Pulmonary artery endothelial cell (primary cell): ENCODE measurements at regions not wholly inside any gene's neighbourhood (a gene's known extent, or its start where the extent isn't known, plus 50 kb on each side); places are given as distances from the start of the nearest gene placed in this dataset.

Experiments
- DNase-seq: peaks from one replicate; pipeline ENCODE4 v3.0.0-alpha.2; 2011; ENCODE audit warnings: low read depth, low spot score

DNA sequence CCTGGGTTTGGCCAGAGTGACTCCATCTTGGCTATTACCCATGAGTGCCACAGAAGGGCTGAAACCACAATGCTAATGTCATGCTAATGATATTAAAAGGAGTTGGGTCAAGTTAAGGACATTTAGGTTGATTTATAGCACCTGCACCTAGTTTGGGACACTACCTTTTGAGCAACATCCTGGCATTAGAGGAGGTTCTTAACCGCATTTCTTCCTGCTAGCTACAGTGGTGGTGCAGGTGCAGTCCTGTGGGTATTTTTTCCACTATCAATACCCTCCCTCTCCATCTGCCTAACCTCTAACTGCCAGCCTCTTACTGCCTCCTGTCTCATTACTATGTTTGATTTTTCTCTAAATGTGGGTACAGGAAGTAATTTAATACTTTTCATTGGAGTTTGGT lies 1276.1 kb downstream of the FSTL5 start:
- no peak for DNase-seq

DNA sequence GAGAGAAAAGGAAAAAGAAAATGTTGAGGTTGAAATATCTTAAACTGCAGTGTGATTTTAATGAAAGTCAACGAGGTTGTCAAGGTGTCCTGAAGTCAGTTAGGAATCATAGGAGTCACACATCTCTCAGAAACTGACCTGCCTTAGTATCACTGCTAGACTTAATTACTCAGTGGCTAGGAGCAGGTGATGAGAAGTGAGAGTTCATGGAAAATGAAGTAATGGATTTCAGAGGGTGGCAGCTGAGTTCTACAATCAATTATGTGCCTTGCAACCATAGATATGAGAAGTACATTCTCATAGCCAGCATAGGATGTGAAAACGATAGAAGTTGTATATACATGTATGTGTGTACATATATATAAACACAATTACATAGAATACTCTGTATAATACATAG lies 1269.7 kb downstream of the FSTL5 start:
- DNase-seq: no peak

DNA sequence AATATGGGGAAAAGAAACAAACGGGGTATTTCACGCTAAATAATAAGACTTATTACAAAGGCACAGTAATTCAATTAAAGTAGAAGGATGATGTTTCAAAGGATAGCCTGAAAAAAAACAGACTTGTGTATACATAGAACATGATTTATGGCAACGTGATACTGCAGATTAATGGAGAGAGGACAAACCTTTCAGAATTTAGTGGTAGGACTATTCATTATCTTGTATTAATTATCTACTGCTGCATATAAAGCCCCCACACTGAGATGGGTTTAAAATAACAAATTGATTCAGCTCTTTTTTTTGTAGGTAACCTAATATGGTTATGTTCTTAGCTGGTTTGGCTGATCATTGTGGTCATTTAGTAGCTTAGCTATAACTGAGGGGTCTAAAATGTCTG lies 1269.0 kb downstream of the FSTL5 start:
- no peak for DNase-seq

DNA sequence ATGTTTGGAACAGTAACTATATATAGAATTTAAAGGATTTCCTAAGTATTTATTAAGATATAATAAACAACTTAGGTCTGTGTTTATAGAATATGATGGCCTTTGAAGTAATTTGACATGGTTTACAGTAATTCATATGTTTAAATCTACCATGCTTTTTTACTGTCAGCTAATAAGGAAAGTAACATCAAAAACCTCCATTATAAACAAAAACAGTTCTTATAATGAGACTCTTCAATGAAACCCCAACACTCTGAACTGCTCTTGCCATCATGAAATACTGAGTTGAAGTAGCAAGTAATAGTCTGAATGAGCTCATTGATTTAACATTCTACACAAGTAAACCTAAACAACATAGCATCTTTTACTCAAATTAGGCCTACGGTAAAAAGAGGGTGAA lies 1236.5 kb downstream of the FSTL5 start:
- DNase-seq: no peak

DNA sequence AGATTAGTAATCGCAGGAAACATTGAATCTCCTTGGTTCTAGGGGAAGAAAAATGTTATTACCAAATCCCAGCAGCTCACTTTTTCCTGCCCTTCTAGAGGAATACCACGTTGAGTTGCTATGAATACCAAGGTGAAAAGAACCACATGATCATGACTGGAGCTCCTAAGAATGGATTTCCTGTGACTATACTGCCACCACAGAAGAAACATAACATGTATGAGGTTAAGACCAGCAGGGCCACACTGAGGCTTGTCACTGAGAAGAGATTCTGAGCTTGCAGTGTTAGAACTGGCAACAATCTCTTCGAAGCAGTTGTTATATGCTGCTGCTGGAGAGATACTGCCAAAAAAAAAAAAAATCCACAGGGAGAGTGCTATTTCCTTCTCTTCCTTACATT lies 1235.3 kb downstream of the FSTL5 start:
- DNase-seq: no peak

DNA sequence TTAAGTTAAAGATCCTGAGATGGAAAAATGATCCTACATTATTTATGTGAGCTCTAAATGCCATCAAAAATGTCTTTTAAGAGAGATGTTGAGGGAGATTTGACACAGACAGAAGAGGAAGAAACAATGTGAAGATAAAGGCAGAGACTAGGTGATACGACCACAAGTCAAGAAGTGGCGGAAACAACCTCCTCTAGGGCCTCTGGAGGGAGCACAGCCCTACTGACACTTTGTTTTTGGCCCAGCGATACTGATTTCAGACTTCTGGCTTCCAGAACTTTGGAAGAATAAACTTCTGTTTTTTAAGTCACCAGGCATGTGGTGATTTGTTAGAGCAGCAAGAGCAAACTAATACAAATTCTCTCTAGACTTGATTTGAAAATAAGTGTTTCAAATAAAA lies 1216.1 kb downstream of the FSTL5 start:
- no peak for DNase-seq

DNA sequence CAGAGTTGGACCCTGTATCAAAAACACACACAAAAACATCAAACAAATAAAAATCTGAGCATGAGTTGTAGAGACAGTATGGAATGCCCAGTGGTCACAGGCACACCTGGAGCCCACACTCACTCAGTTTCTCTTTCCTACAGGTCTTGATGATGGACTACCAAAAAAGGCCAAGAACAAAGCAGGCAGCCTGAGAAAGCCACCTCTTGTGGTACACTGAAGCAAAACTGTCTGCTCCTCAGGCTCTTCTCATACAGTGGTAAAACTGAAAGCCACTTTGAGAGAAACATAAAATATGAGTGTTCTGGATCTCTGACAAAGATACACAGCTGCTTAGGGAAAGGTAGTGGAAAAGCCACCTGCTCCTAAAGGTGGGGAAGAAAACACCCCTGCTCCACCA lies 1206.9 kb downstream of the FSTL5 start:
- DNase-seq: no peak

DNA sequence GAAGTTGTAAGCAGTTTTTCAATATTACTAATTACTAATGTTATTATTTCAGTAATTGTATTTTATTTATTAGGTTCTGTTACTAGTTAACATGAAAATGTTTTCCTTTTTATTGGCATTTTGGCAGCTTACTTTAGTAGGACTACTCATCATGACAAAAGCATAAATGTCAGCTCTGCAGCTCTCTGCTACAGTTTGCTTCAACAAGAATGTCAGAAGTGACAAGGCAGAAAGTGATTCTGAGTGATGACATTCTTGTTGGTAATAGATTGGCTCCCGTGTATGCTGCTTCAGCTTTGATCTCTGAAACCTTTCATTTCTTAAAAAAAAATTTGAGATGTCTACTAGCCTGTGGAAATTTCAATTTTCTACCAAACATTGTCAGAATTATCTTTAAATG lies 1193.9 kb downstream of the FSTL5 start:
- DNase-seq: no peak

DNA sequence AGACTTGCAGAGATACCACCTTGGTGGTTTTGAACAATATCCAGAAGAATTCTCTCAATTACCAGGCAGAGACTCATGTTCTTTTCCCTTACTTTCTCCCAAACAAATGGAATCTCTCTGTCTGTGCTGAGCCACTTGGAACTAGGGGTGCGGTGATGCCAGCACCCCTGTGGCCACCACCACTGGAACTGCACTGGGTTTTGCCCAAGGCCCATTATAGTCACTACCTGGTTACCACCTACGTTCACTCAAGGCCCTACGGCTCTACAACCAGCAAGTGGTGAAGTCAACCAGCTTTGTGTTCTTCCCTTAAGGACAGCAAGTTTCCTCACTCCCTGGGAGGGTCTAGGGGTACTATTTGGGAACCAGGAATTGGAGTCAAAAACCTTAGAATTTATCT lies 1183.7 kb downstream of the FSTL5 start:
- no peak for DNase-seq

DNA sequence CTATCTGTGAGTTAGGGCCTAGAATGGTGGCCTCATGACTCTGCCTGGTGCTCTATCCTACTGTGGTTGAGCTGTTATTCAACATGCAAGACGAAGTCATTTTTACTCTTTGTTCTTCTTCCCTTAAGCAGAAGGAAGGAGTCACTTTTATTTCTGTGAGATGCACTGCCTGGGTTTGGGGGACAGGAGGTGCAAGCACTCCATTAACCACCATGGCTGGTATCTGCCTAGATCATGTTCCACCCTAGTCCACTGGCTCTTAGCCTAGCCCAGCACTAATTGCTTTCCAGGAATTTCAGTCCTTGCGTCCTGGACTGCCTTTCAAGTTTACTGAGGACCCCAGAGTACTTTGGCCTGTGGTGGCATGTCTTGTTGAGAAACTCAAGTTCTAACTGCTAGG lies 1182.7 kb downstream of the FSTL5 start:
- DNase-seq: no peak

DNA sequence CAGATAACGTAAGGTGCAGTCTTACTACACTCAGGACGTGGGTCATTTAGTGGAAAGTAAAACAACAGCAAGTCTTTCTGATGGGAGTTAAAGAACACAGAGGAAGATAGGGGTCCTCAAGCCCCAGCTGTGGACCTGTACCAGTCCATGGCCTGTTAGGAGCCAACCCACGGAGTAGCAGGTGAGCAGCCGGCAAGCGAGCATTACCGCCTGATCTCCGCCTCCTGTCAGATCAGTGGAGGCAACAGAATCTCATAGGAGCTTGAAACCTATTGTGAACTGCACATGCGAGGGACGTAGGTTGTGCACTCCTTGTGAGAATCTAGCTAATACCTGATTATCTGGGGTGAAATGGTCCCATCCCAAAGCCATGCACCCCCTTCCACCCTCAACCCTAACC lies 1180.8 kb downstream of the FSTL5 start:
- DNase-seq: no peak

DNA sequence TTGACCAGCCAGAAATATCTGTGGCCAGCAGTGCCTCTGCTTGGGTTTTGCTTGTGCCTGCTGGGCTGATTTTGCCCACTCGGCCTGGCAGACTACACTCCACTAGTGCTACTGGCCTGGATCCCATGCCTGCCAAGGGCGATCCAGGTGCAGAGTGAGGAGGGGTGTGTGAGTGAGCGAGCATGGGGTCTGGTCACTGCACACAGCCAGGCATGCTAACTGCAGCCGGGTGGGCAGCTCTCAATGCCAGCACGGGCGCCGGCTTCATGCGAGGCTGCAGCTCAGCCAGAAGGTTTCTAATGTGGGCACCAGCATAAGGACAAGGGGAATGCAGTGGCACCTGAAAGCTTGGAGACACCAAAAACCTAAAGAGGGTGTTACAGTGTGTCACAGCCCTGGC lies 1161.4 kb downstream of the FSTL5 start:
- no peak for DNase-seq

DNA sequence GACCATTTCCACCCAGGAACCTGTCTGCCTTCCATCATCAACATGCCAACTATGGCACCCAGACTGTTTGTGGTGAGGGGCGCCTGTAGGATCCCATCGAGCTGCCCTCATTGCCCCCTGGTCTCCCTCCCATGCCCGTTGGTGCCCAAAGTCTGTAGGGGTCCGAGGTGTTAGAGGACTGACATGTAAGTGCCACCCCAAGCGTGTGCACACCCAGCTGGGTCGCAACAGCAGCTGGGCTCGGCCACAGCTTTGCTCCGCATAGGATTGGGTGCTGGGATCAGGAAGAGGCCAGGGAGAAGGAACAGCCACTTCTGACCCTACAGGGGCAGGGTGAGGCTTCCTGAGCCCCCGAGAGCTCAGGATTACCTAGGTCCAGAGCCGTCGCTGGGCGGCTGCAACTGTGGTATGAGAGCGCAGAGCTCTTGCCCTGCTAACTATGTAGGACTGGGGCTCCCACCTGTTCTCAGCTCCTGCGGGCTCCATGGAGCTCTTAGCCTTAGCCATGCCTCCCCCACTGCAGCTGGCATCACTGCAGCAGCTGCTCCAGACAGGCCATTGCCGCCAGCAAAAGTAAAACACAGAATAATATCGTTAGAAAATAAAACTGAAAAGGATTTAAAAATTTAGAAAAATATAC lies 1160.3 kb downstream of the FSTL5 start:
- no peak for DNase-seq

DNA sequence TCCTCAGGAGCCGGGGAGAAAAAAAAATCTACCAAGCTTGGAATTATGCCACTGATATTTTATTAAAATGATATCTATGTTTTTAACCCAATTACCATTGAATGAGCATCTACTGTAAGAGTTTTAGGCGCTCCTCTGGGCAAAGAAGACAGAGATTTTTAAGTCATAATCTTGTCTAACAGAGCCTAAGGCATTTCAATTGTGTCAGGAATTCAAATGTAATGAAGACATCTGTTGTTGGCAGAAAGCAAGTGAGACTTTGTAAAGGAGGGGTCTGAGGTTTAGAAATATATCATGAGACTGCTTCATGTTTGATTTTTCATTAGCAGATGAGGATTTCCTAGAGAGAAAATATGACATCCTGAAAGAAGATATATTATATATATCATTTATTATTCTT lies 1158.1 kb downstream of the FSTL5 start:
- DNase-seq: no peak

DNA sequence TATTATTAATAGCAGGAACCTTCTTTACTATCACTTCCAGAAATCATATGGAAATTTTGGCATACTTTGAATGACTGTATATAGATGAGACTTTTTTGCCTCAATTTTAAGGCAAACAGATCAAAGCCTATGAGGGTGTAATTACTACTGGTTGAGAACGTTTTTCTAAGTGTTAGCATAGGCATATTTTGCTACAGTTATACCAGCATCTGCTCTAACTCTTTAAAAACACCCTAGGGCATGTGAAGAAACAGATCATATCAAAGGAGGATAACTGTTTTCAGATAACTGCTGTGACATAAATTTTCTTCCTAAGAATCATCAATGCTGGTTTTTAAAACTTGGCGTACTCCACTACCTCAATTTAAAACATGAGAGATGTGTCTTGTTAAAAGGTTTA lies 1155.3 kb downstream of the FSTL5 start:
- no peak for DNase-seq

DNA sequence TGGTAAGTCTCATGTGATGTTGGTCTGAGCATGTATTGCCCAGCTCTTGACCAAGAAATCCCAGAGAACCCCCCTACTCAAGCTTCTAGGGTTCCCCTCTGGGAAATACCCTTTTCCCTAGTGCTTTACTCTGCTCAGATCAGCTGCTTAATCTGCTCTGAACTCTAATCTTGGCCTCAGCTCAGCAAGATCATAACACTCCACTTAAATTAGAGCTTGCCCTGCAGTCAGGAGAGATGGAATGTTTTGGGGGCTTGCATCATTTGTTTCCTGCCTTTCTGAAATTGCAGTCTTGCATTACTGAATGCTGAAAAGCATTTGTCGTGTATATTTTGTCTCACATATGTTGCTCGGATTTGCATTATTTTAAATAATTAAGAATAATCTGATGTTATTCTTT lies 1153.6 kb downstream of the FSTL5 start:
- DNase-seq: no peak
